Effector memory CD4-positive, alpha-beta T cell (primary cell): ENCODE measurements at regions not wholly inside any gene's neighbourhood (a gene's known extent, or its start where the extent isn't known, plus 50 kb on each side); places are given as distances from the start of the nearest gene placed in this dataset.

Source experiments
- DNase-seq, 3 donors: peaks; one replicate each; pipeline ENCODE4 v3.0.0-alpha.2; 2020
- H3K27ac ChIP-seq: 2 replicates; pipeline ENCODE4 v1.7.0; 2013; ENCODE audit warnings: mild to moderate bottlenecking, low read length, moderate library complexity; ENCODE audit not compliant: insufficient read depth, poor library complexity, severe bottlenecking
- H3K27me3 ChIP-seq: replicated peaks from 2 replicates; pipeline ENCODE4 v1.7.0; 2013; ENCODE audit warnings: mild to moderate bottlenecking, low read length; ENCODE audit not compliant: insufficient read depth, control insufficient read depth, poor library complexity, severe bottlenecking
- H3K36me3 ChIP-seq: 2 replicates; pipeline ENCODE4 v1.7.0; 2013; ENCODE audit warnings: mild to moderate bottlenecking, low read length, moderate library complexity; ENCODE audit not compliant: control insufficient read depth, insufficient read depth
- H3K4me1 ChIP-seq: 2 replicates; pipeline ENCODE4 v1.7.0; 2013; ENCODE audit warnings: low read length, mild to moderate bottlenecking; ENCODE audit not compliant: control insufficient read depth, insufficient read depth, poor library complexity, severe bottlenecking
- H3K4me3 ChIP-seq: 2 replicates; pipeline ENCODE4 v1.7.0; 2013; ENCODE audit warnings: low read length, low read depth, mild to moderate bottlenecking; ENCODE audit not compliant: insufficient read depth, poor library complexity, severe bottlenecking
- H3K9me3 ChIP-seq: 2 replicates; pipeline ENCODE4 v1.7.0; 2013; ENCODE audit warnings: mild to moderate bottlenecking, low read length, moderate library complexity; ENCODE audit not compliant: control insufficient read depth

- H3K36me3 ChIP-seq = no peaks in the 10 kb centered on the region
- DNase-seq = no peak
- no peaks in the 10 kb centered on the region for H3K4me1 ChIP-seq
- H3K4me3 ChIP-seq = no peak overlapping the region
- H3K27me3 ChIP-seq = no peaks in the 10 kb centered on the region
- H3K27ac ChIP-seq = no peak overlapping the region
- H3K9me3 ChIP-seq = no peaks in the 10 kb centered on the region
Observed at GRCh38 chr1:184299796-184300195, 87.0 kb upstream of the C1orf21 start.

DNA sequence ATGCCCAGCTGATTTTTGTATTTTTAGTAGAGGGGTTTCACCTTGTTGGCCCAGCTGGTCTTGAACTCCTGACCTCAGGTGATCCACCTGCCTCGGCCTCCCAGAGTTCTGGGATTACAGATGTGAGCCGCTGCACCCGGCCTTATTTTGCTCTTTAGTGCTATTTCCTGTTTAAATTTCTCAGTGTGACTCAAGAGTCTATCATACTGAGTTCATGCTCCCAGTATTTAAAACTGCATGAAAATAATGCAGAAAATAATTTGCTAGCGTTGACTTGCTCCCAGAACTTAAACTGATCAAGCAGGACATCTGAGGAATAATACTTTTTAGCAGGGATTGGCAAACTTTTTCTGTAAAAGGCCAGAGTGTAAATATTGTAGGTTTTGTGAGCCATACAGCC lies 86.4 kb upstream of the C1orf21 start:
- Histone ChIP-seq H3K9me3 (no peaks in the 10 kb centered on the region), H3K27me3 (no peaks in the 10 kb centered on the region), H3K4me1 (no peaks in the 10 kb centered on the region), H3K36me3 (no peaks in the 10 kb centered on the region), H3K4me3 (no peak overlapping the region), H3K27ac (no peak overlapping the region)
- no peak for DNase-seq

- Histone ChIP-seq H3K36me3 (no peaks in the 10 kb centered on the region), H3K4me1 (no peaks in the 10 kb centered on the region), H3K27ac (no peak overlapping the region), H3K9me3 (no peaks in the 10 kb centered on the region), H3K27me3 (no peaks in the 10 kb centered on the region), H3K4me3 (no peak overlapping the region)
- DNase-seq = no peak
Observed at GRCh38 chr1:184301227-184301626, 85.6 kb upstream of the C1orf21 start.

DNA sequence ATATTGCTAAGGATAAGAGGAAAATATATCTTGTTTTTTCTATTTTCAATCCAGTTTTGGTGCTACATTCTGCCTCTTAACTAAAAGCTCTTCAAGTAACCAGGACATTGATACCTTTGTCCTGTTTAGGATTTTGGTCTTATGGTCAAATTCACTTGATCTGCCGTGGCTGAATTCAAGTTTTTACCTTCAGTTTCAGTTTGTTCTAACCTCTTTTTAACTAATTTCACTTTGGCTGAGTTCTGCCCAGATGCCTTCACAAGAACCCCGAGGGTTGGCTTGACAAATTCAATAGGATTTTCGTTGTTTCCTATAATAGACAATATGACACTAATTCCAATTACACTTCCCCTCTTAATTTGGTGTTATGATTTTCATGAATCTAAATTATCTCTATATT lies 84.5 kb upstream of the C1orf21 start:
- Histone ChIP-seq H3K27ac (no peak overlapping the region), H3K27me3 (no peaks in the 10 kb centered on the region), H3K36me3 (no peaks in the 10 kb centered on the region), H3K4me1 (no peaks in the 10 kb centered on the region), H3K4me3 (no peak overlapping the region), H3K9me3 (no peaks in the 10 kb centered on the region)
- no peak for DNase-seq

DNA sequence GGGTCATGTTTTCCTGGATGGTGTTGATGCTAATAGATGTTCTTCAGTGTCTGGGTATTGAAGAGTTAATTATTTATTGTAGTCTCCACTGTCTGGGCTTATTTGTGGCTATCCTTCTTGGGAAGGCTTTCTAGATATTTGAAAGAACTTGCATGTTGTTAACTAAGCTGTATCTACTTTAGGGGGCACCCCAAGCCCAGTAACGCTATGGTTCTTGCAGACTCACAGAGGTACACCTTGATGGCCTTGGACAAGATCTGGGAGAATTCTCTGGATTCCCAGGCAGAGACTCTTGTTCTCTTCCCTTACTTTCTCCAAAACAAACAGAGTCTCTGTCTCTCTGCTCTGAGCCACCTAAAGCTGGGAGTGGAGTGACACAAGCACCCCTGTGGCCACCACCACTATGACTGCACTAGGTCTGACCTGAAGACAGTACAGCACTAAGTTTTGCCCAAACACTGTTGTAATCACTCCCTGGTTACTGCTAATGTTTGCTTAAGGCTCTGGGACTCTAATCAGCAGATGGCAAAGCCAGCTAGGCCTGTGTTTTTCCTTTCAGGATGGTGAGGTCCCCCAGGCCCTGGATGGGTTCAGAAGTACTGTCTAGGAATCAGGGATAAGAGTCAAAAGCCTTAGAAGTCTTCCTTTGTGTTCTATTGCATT lies 76.5 kb upstream of the C1orf21 start:
- H3K27ac ChIP-seq = no peak overlapping the region
- no peak for DNase-seq
- no peak overlapping the region for H3K4me3 ChIP-seq
- no peaks in the 10 kb centered on the region for H3K9me3 ChIP-seq
- no peaks in the 10 kb centered on the region for H3K36me3 ChIP-seq
- no peaks in the 10 kb centered on the region for H3K27me3 ChIP-seq
- H3K4me1 ChIP-seq = no peaks in the 10 kb centered on the region

GRCh38 chr1:184311580-184311979 lies 75.2 kb upstream of the C1orf21 start:
- Histone ChIP-seq H3K4me1 (no peaks in the 10 kb centered on the region), H3K4me3 (no peak overlapping the region), H3K36me3 (no peaks in the 10 kb centered on the region), H3K9me3 (no peaks in the 10 kb centered on the region), H3K27me3 (no peaks in the 10 kb centered on the region), H3K27ac (no peak overlapping the region)
- no peak for DNase-seq

GRCh38 chr1:184315254-184315653 lies 71.6 kb upstream of the C1orf21 start:
- Histone ChIP-seq H3K36me3 (no peaks in the 10 kb centered on the region), H3K9me3 (no peaks in the 10 kb centered on the region), H3K4me3 (no peak overlapping the region), H3K27me3 (no peaks in the 10 kb centered on the region), H3K27ac (no peak overlapping the region), H3K4me1 (no peaks in the 10 kb centered on the region)
- no peak for DNase-seq

- no peaks in the 10 kb centered on the region for H3K27me3 ChIP-seq
Observed at GRCh38 chr1:184319879-184320278, 67.0 kb upstream of the C1orf21 start.

GRCh38 chr1:184322253-184322652 lies 64.6 kb upstream of the C1orf21 start:
- Histone ChIP-seq H3K36me3 (no peaks in the 10 kb centered on the region), H3K27ac (no peak overlapping the region), H3K9me3 (no peaks in the 10 kb centered on the region), H3K4me1 (no peaks in the 10 kb centered on the region), H3K27me3 (no peaks in the 10 kb centered on the region), H3K4me3 (no peak overlapping the region)
- no peak for DNase-seq

More at GRCh38 chr1:184319879-184320278, 67.0 kb upstream of the C1orf21 start:
- no peaks in the 10 kb centered on the region for H3K4me1 ChIP-seq
- H3K4me3 ChIP-seq = no peak overlapping the region
- DNase-seq = no peak
- no peak overlapping the region for H3K27ac ChIP-seq
- H3K9me3 ChIP-seq = no peaks in the 10 kb centered on the region
- H3K36me3 ChIP-seq = no peaks in the 10 kb centered on the region

- no peak overlapping the region for H3K4me3 ChIP-seq
- no peak for DNase-seq
- H3K4me1 ChIP-seq = no peaks in the 10 kb centered on the region
- no peaks in the 10 kb centered on the region for H3K9me3 ChIP-seq
- no peak overlapping the region for H3K27ac ChIP-seq
- no peaks in the 10 kb centered on the region for H3K27me3 ChIP-seq
- no peaks in the 10 kb centered on the region for H3K36me3 ChIP-seq
Observed at GRCh38 chr1:184324972-184325371, 61.9 kb upstream of the C1orf21 start.
